Activated CD8-positive, alpha-beta T cell treated with anti-CD3 and anti-CD28 coated beads for 36 hours (primary cell): ENCODE measurements at regions not wholly inside any gene's neighbourhood (a gene's known extent, or its start where the extent isn't known, plus 50 kb on each side); places are given as distances from the start of the nearest gene placed in this dataset.

Experiments
- ATAC-seq: fragments of 200-7000 bp; cut with Tn5 transposase; one replicate; pipeline ENCODE4 v1.10.0; 2021; ENCODE audit warnings: mild to moderate bottlenecking, moderate library complexity
- CTCF ChIA-PET: fragments of 350-600 bp; sonication (Branson Sonifier 250); formaldehyde crosslinking; loops from one replicate; lab custom pipeline; 2021; ENCODE audit warnings: antibody characterized with exemption; lab: Charles Lee
- POLR2A ChIA-PET: fragments of 350-600 bp; sonication (Branson Sonifier 250); formaldehyde crosslinking; loops from one replicate; lab custom pipeline; 2021; ENCODE audit warnings: antibody characterized with exemption; lab: Charles Lee
- DNase-seq: peaks from one replicate; pipeline ENCODE4 v3.0.0-alpha.2; 2020
- H3K27ac Mint-ChIP-seq: one replicate; pipeline ENCODE4 v1.8.0; 2021; ENCODE audit warnings: mild to moderate bottlenecking, mixed read lengths
- H3K27me3 Mint-ChIP-seq: one replicate; pipeline ENCODE4 v1.8.0; 2021; ENCODE audit warnings: mixed read lengths
- H3K36me3 Mint-ChIP-seq: one replicate; pipeline ENCODE4 v1.8.0; 2021; ENCODE audit warnings: low read depth, mixed read lengths
- H3K4me1 Mint-ChIP-seq: one replicate; pipeline ENCODE4 v1.8.0; 2021; ENCODE audit warnings: low read depth, mixed read lengths
- H3K4me3 Mint-ChIP-seq: one replicate; pipeline ENCODE4 v1.8.0; 2021; ENCODE audit warnings: mild to moderate bottlenecking, moderate library complexity, mixed read lengths
- H3K9me3 Mint-ChIP-seq: one replicate; pipeline ENCODE4 v1.8.0; 2021; ENCODE audit warnings: mixed read lengths
- intact Hi-C: fragments of 100-400 bp; cut with micrococcal nuclease; formaldehyde crosslinking; loops from one replicate; pipeline ENCODE4 v1.10.0; 2022
- TF ChIP-seq, protein P1 (sequence below): fragments of 200-600 bp; IDR thresholded peaks from one replicate; pipeline ENCODE4 v1.8.0; 2022; ENCODE audit warnings: antibody characterized with exemption, mild to moderate bottlenecking

DNA sequence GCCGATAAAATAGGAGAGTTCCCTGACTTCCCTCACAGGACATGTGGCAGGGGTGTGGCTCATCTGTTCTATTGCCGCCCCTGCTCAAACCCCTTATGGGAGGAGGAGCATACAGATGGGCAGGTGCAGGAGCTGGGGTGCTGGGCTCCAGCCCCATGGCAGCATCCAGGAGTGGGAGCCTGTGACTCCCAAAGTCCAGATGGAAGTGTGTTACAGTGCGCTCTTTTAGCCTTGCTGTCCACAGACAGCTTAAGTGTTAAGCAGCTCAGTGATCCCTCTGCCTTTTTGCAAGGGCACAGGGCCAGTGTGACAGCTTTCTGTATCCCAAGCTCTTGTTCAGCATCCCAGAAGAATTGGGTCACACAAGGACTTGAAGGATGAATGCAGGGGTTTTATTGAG is 212.3 kb upstream of the MYLIP start:
- intact Hi-C loops = no loop called here
- H3K4me3 Mint-ChIP-seq = no peak overlapping the region
- no peaks in the 10 kb centered on the region for H3K9me3 Mint-ChIP-seq
- ChIA-PET CTCF (no interaction called here), POLR2A (no interaction called here)
- DNase-seq (no peak), ATAC-seq (no peak)
- H3K27me3 Mint-ChIP-seq = no peaks in the 10 kb centered on the region
- H3K4me1 Mint-ChIP-seq = peaks cover 17% of the 10 kb centered on the region
- no peaks in the 10 kb centered on the region for H3K36me3 Mint-ChIP-seq
- no peak overlapping the region for H3K27ac Mint-ChIP-seq
- TF ChIP-seq, protein P1, sequence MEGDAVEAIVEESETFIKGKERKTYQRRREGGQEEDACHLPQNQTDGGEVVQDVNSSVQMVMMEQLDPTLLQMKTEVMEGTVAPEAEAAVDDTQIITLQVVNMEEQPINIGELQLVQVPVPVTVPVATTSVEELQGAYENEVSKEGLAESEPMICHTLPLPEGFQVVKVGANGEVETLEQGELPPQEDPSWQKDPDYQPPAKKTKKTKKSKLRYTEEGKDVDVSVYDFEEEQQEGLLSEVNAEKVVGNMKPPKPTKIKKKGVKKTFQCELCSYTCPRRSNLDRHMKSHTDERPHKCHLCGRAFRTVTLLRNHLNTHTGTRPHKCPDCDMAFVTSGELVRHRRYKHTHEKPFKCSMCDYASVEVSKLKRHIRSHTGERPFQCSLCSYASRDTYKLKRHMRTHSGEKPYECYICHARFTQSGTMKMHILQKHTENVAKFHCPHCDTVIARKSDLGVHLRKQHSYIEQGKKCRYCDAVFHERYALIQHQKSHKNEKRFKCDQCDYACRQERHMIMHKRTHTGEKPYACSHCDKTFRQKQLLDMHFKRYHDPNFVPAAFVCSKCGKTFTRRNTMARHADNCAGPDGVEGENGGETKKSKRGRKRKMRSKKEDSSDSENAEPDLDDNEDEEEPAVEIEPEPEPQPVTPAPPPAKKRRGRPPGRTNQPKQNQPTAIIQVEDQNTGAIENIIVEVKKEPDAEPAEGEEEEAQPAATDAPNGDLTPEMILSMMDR = no peak

DNA sequence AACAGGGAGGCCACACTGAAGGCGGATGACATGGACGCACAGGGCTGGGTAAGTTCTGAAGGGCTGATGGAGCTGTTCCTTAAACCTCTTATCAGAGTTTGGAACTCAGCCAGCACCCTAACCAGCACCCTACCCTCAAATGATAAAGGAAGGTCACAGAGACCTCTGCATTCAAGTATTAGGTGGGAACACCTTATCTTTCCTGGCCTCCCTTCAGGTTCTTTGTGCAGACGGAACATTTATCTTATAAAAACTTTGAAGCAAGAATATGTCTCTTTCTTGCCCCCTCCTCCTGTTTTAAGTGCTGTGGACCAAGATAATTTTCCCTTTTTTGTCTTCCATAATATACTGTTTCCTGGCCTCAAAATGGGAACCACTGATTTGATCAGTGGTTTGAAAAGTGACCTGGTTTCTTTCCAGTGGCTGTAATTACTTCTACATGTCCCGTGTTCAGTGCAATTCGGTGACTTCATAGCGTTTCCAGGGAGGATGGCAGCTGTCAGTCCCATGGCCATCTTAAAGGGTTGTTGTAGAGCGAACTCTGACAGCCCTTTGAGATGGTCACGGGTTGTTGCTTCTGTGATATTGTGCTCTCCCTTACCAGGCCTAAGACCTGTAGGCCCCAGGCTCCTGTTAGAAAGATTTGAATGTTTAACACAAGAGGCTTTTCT is 213.2 kb upstream of the MYLIP start:
- Mint-ChIP-seq H3K4me3 (no peak overlapping the region), H3K9me3 (no peaks in the 10 kb centered on the region), H3K36me3 (no peaks in the 10 kb centered on the region), H3K27ac (no peak overlapping the region), H3K27me3 (no peaks in the 10 kb centered on the region), H3K4me1 (peaks cover 17% of the 10 kb centered on the region)
- TF ChIP-seq, protein P1 = no peak
- ATAC-seq (no peak), DNase-seq (no peak)
- POLR2A ChIA-PET = interaction anchor here (1.3 kb wide), 1 partner anchor 14 kb away, joined by 3 read pairs; no protein-coding TSS in a partner anchor
- CTCF ChIA-PET = interaction anchor here (1.2 kb wide), 1 partner anchor 15 kb away, joined by 3 read pairs; no protein-coding TSS in a partner anchor
- intact Hi-C loops = no loop called here

DNA sequence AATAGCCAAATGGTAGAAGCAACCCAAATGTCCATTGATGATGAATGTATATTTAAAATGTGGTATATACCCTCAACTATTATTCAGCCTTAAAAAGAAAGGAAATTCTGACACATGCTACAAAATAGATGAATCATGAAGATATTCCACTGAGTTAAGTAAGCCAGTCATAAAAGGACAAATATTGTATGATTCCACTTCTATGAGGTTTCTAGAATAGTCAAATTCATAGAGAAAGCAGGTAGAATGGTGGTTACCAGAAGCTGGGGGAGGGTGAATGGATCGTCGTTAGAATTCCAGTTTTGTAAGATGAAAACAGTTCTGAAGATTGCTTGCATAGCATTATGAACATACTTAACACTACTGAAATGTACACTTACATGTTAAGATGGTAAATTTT is 214.3 kb upstream of the MYLIP start:
- peaks cover 17% of the 10 kb centered on the region for H3K4me1 Mint-ChIP-seq
- no peaks in the 10 kb centered on the region for H3K36me3 Mint-ChIP-seq
- intact Hi-C loops = no loop called here
- DNase-seq (peak; percentile 37), ATAC-seq (peak; percentile 69)
- ChIA-PET CTCF (interaction anchor here (1.2 kb wide), 1 partner anchor 16 kb away, joined by 3 read pairs; no protein-coding TSS in a partner anchor), POLR2A (interaction anchor here (1.3 kb wide), 1 partner anchor 13 kb away, joined by 3 read pairs; no protein-coding TSS in a partner anchor)
- TF ChIP-seq, protein P1 = no peak
- no peaks in the 10 kb centered on the region for H3K9me3 Mint-ChIP-seq
- H3K4me3 Mint-ChIP-seq = no peak overlapping the region
- H3K27ac Mint-ChIP-seq = no peak overlapping the region
- no peaks in the 10 kb centered on the region for H3K27me3 Mint-ChIP-seq

DNA sequence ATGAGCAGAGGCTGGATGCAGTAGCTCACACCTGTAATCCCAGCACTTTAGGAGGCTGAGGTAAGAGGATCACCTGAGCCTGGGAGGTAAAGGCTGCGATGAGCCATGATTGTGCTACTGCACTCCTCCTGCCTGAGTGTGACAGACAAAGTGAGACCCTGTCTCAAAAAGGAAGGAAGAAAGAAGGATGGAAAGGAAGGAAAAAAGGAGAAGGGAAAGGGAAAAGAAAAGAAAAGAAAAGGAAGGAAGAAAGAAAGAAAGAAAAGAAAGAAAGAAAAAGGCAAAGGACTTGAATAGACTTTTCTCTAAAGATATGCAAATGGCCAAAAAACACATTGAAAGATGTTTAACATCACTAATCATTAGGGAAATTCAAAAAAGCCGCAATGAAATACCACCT is 215.3 kb upstream of the MYLIP start:
- no peak overlapping the region for H3K4me3 Mint-ChIP-seq
- no peak overlapping the region for H3K27ac Mint-ChIP-seq
- no peaks in the 10 kb centered on the region for H3K36me3 Mint-ChIP-seq
- TF ChIP-seq, protein P1 = no peak
- H3K9me3 Mint-ChIP-seq = no peaks in the 10 kb centered on the region
- no peaks in the 10 kb centered on the region for H3K27me3 Mint-ChIP-seq
- ATAC-seq = no peak
- POLR2A ChIA-PET = interaction anchor here (0.7 kb wide), 1 partner anchor 496 kb away, joined by 3 read pairs; no protein-coding TSS in a partner anchor
- peaks cover 17% of the 10 kb centered on the region for H3K4me1 Mint-ChIP-seq
- DNase-seq = no peak
- intact Hi-C loops = no loop called here
- CTCF ChIA-PET = no interaction called here
